WERI-Rb-1 (cell line): ENCODE measurements at regions not wholly inside any gene's neighbourhood (a gene's known extent, or its start where the extent isn't known, plus 50 kb on each side); places are given as distances from the start of the nearest gene placed in this dataset.

Experiments used
- DNase-seq: peaks from one replicate; pipeline ENCODE4 v3.0.0-alpha.2; 2020
- H3K27ac ChIP-seq: fragments of 250-450 bp; sonication (Bioruptor Pico); 2 replicates; pipeline ENCODE4 v1.5.1; 2020; ENCODE audit warnings: mild to moderate bottlenecking, moderate library complexity
- H3K27me3 ChIP-seq: fragments of 250-450 bp; sonication (Bioruptor Pico); 2 replicates; pipeline ENCODE4 v1.5.1; 2021; ENCODE audit warnings: mild to moderate bottlenecking, low read depth, moderate library complexity; ENCODE audit not compliant: insufficient read depth, severe bottlenecking
- H3K36me3 ChIP-seq: fragments of 250-450 bp; sonication (Bioruptor Pico); 2 replicates; pipeline ENCODE4 v1.5.1; 2020; ENCODE audit warnings: mild to moderate bottlenecking, moderate library complexity
- H3K4me3 ChIP-seq: 2 replicates; pipeline ENCODE4 v1.5.1; 2011; ENCODE audit warnings: low read depth, mild to moderate bottlenecking, control low read depth, low read length
- H3K9me3 ChIP-seq: fragments of 250-450 bp; sonication (Bioruptor Pico); 2 replicates; pipeline ENCODE4 v1.5.1; 2021; ENCODE audit warnings: mild to moderate bottlenecking, moderate library complexity; ENCODE audit not compliant: severe bottlenecking
- TF ChIP-seq, protein P1 (sequence below): IDR thresholded peaks from 2 replicates; pipeline ENCODE4 v1.5.1; 2011; ENCODE audit warnings: low read depth, mild to moderate bottlenecking, control low read depth, inconsistent platforms, low read length

DNA sequence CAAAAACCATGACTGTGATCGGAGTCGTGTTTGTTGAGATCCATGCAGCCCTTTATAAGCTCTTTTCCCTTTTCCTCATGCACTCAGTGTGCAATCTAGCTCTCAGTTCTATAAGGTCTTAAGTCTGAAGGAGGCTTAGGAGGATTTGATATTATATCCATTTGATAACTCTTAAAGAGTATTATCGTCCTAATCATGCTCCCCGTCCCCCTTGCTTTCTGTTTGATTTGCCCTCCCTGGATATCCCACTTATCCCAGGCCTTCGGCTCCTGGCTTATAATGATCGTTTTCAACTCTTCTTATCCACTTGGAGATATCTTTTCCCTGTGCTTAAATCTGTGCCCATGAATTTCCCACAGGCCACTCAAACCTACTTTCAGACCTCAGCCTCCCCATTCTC is 1917.7 kb upstream of the PIK3C3 start:
- H3K27me3 ChIP-seq, result peaks cover 3% of the 10 kb centered on the region
- no peaks in the 10 kb centered on the region for H3K36me3 ChIP-seq
- H3K27ac ChIP-seq, result no peak overlapping the region
- peak; percentile 65 for DNase-seq
- no peaks in the 10 kb centered on the region for H3K9me3 ChIP-seq
- H3K4me3 ChIP-seq, result no peak overlapping the region
- TF ChIP-seq, protein P1, sequence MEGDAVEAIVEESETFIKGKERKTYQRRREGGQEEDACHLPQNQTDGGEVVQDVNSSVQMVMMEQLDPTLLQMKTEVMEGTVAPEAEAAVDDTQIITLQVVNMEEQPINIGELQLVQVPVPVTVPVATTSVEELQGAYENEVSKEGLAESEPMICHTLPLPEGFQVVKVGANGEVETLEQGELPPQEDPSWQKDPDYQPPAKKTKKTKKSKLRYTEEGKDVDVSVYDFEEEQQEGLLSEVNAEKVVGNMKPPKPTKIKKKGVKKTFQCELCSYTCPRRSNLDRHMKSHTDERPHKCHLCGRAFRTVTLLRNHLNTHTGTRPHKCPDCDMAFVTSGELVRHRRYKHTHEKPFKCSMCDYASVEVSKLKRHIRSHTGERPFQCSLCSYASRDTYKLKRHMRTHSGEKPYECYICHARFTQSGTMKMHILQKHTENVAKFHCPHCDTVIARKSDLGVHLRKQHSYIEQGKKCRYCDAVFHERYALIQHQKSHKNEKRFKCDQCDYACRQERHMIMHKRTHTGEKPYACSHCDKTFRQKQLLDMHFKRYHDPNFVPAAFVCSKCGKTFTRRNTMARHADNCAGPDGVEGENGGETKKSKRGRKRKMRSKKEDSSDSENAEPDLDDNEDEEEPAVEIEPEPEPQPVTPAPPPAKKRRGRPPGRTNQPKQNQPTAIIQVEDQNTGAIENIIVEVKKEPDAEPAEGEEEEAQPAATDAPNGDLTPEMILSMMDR, result no peak

DNA sequence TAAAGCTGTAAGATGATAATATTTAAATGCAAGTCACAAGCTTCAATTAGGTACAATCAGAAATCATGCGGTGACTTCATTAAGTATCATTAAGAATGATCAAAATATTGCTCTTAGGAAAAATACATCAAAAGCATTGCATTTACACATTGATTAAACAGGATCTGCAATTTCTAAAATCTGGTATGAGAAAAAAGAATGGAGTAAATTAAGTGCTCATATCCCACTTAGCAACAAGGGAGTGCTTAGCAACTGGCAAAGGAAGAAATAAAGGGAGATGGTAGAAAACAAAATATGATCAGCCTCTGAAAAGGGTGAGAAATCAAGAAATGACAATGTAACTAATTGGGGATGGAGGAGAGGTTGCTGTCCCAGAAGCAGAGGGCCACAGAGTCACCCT is 1918.2 kb upstream of the PIK3C3 start:
- TF ChIP-seq, protein P1, result no peak
- no peak overlapping the region for H3K4me3 ChIP-seq

DNA sequence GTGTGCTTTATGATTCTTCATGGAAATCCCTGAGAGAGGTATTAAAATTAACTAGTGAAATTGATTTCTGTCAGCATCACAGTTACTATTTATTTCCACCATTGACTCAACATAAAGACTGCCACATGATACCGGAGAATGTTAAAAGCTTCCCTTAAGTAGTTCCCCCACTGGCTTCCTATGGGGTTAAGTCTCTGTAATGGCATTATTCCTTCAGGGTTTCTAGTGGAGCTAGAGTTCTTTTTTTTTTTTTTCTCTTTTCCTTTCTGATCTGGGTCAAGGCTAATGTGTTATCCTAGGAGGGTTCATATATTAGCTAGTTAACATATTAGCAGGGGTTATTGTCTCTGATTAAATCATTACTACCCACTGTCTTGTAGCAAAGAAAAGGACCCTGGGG is 1919.1 kb upstream of the PIK3C3 start:
- Histone ChIP-seq H3K4me3 (no peak overlapping the region), H3K36me3 (no peaks in the 10 kb centered on the region), H3K27me3 (peaks cover 3% of the 10 kb centered on the region), H3K9me3 (no peaks in the 10 kb centered on the region), H3K27ac (no peak overlapping the region)
- DNase-seq, result no peak
- TF ChIP-seq, protein P1, result no peak

More for the DNA sequence above, 1918.2 kb upstream of the PIK3C3 start:
- Histone ChIP-seq H3K36me3 (no peaks in the 10 kb centered on the region), H3K27me3 (peaks cover 3% of the 10 kb centered on the region), H3K9me3 (no peaks in the 10 kb centered on the region), H3K27ac (no peak overlapping the region)
- DNase-seq, result no peak

DNA sequence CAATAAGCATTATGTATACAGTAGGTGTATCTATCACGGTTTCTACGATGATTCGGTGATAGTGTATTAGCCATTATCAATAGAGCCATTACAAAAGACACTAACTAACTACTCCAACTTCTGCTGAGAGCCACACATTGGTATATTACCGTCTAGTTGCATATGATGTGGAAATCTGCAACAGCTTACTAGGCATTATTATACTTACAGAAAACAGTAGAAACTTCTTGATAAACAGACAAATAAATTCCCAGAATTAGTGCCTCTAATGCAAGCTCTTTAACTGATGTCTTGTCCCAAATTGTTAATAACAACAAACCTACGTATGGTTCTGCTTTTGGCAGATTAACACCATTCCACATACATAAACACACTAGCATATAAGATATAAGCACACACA is 1923.0 kb upstream of the PIK3C3 start:
- H3K9me3 ChIP-seq, result no peaks in the 10 kb centered on the region
- H3K36me3 ChIP-seq, result no peaks in the 10 kb centered on the region
- no peak overlapping the region for H3K4me3 ChIP-seq
- TF ChIP-seq, protein P1, result no peak
- peaks cover 3% of the 10 kb centered on the region for H3K27me3 ChIP-seq
- no peak overlapping the region for H3K27ac ChIP-seq
- no peak for DNase-seq

DNA sequence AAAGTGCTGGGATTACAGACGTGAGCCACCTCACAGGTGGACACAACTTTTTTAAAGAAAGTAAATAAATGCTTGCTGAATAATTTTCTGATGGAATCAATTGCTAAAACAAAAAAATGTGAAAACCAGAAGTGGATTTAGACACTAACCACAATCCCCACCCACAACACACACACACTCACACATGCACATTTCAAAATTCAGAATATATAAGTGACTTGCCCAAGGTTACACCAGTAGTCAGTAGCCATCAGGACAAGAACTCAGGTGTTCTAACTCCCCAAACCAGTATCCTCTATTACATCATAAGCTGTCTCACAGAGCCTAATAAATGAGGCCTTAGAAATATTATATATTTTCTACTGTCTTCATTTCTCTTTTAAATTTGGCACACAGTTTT is 1923.6 kb upstream of the PIK3C3 start:
- Histone ChIP-seq H3K27me3 (no peaks in the 10 kb centered on the region), H3K9me3 (no peaks in the 10 kb centered on the region), H3K4me3 (no peak overlapping the region), H3K36me3 (no peaks in the 10 kb centered on the region), H3K27ac (no peak overlapping the region)
- no peak for DNase-seq
- TF ChIP-seq, protein P1, result no peak

DNA sequence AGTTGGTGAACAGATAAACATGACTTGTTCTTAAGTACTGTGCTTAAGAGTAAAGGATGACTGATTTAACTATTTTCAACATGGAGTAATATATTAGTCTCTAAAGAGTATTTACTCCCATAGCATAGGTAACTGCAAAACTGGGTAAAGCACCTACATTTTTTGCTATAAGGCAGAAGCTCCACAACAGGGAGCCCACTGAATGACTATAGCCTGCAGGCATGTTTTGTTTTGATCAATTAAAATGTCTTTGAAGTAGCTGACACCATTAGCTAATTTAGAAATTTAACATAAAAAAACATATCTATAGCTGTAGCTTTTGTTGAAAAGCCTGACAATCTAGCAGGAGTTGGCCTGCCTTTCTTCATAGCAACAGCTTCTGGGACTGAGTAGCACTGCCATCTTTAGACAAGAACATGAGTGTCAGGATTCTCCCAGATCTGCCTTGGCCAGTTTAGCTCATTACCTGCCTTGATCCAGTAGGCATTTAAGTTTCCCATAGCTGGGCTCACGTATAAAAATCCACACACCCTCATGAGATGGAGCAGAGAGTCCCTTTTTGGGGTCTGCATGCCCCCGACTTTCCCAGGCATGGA is 1935.1 kb upstream of the PIK3C3 start:
- Histone ChIP-seq H3K27ac (no peak overlapping the region), H3K27me3 (no peaks in the 10 kb centered on the region), H3K9me3 (no peaks in the 10 kb centered on the region), H3K4me3 (no peak overlapping the region), H3K36me3 (no peaks in the 10 kb centered on the region)
- TF ChIP-seq, protein P1, result no peak
- DNase-seq, result no peak
